HG02588 (cell line): ENCODE measurements at regions not wholly inside any gene's neighbourhood (a gene's known extent, or its start where the extent isn't known, plus 50 kb on each side); places are given as distances from the start of the nearest gene placed in this dataset.
"Not testable (repeated sequence)": the region's sequence is repeated elsewhere in the genome, so short reads cannot be mapped to it uniquely, and the experiment has no call there.

Experiments used
- ATAC-seq: cut with Tn5 transposase; IDR thresholded peaks from one replicate; pipeline ENCODE4 v1.9.1; 2021; ENCODE audit warnings: mild to moderate bottlenecking, moderate library complexity; ENCODE audit not compliant: unreplicated experiment

DNA sequence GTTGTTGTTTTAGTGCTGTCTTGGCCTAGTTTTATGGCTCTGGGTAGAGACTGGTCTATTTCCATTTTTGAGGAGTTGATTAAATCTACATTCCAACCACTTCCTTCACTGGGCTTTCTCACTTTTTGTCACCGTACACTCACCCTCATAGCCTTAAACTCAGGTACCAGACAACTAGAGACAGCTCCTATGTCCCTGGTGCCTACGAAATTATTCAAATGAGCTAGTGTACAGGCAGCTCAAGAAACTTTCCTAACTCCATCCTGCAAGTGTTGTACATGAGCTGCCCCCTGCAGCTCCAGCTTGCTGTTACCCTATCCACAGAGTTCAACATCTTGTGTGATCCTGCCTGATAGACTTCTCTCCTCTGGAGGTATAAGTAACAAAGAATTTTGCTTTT, 704.8 kb upstream of the RGS18 start:
- no peak for ATAC-seq

- ATAC-seq = no peak
These were observed 700.4 kb upstream of the RGS18 start for GRCh38 chr1:191457889-191458288.

- ATAC-seq = no peak
These were observed 698.0 kb upstream of the RGS18 start for GRCh38 chr1:191460234-191460633.

DNA sequence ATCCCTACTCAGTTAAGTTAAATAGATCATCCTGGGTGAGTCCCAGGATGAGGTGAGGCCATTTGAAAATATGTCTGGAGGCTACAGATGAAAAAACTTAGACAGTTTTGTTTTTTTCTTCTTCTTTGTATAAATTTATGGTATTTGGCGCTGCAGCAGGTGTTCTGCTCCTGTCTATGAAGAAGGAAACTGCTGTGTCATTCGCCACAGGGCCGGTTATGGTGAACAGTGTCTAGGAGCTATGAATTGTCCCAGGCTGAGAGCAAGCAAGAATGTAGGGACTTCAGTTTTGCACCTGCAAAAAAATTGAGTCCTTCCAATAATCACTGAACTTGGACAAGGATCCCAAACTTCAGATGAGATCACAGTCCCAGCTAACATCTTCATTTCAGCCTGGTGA, 674.3 kb upstream of the RGS18 start:
- ATAC-seq = no peak

DNA sequence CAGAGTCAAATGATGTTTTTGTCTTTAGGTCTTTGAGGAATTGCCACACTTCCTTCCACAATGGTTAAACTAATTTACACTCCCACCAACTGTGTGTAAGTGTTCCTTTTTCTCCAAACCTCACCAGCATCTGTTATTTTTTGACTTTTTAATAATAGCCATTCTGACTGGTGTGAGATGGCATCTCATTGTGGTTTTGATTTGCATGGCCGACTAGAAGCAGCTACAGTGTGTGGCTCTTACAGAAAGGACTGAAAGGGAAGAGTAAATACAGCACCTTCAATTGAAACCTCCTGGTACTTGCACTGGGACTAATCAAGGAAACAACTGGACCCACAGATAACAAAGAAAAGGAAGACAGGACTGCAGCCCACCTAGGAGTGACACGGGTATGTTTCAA, 668.0 kb upstream of the RGS18 start:
- no peak for ATAC-seq

DNA sequence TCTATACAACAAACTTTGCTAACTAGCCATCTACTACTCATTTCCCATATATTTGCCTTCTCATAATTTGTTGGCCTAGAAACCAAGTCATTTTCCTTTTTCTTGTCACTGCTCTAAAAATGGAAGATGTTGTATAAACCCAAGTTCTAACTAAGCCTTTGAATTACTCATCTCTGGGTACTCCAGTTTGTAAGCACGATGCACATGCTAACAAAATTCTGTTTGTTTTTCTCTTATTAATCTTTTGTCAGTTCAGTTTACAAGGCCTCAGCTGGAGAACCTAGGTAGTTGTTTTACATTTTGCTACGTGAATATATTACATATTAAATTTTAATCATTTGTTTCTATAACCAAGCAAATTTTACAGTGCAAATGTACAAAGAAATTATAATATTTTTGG, 663.2 kb upstream of the RGS18 start:
- ATAC-seq = no peak

GRCh38 chr1:191498318-191498717, 659.9 kb upstream of the RGS18 start:
- ATAC-seq = no peak

DNA sequence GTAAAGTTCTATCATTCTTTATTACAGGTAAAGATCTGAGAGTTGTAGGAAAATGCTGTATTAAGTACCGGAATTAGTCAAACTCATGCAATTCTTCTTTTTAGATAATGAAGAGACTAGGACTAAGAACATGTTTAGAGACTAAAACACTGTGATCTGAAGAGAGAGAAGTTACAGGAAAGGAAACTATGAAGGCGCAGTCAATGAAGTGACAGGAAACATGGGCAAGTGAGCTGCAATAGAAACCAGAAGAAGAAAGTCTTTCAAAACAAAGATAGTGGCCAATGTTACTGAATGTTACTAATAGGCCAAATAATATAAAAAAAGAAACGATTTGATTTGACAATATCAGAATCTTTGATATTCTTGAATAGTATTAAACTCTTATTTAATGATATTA, 659.4 kb upstream of the RGS18 start:
- ATAC-seq = no peak

DNA sequence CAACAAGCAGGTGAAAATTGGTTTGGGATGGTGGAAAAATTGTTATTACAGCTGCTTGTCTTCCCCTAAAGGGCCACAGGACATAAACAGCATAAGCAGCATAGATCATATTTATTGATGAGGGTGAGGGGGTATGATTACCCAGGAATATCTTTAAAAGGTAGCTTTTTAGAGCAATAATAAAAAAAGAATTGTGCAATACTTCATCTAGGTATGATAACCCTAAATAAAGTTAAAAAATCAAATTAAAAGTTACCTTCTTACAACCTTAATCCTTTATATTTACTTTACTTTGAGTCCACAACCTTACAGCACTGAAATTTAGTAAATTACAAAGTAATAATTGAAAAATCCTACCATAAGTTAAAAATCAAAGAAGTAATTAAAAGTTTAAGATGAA, 653.3 kb upstream of the RGS18 start:
- ATAC-seq = no peak

- no peak for ATAC-seq
These were observed 650.0 kb upstream of the RGS18 start for GRCh38 chr1:191508239-191508638.

DNA sequence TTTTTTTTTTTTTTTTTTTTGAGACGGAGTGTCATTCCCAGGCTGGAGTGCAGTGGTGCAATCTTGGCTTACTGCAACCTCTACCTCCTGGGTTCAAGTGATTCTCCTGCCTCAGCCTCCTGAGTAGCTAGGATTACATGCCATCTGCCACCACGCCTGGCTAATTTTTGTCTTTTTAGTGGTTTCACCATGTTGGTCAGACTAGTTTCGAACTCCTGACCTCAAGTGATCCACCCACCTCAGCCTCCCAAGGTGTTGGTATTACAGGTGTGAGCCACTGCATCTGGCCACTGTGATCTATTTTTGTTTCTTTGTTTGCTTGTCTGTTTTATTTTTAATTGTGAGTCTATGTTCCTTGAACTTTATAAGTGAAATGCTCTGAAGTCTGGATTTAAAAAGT, 646.8 kb upstream of the RGS18 start:
- ATAC-seq = not testable (repeated sequence)

- no peak for ATAC-seq
These were observed 640.4 kb upstream of the RGS18 start for GRCh38 chr1:191517826-191518225.

DNA sequence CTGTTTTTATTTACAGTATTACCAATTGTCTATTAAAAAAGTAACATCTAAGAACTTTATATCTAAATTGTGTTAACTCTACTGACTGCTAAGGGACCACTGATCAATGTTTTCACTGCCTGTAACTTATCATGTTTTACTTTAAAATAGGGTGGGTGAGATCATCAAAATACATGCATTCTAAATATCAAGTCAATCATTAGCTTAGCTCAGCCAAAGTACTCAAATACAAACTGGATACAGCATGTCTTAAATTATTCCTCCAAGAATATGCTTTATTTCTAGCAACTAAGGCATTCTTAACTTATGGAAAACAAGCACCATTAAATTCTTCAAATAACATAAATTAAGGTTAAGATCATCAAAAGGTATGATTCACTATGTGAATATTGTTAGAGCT, 638.7 kb upstream of the RGS18 start:
- ATAC-seq = no peak

DNA sequence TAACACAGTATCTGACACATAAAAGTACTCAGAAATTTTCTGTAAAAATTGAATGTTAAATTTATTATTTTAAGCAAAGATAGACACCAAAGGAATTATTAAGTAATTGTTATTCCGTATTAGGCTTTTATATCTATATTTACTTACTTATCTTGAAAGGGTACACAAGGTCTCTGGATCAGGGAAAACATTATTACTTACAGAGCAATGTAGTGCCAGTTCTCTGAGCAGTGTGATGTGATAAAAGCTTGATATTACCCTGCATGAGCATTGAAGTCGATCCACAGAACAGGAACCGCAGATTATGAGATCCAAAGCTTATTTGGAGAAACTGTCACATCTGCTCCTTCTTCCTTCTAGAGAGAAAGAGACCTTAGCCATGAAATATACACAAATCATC, 637.9 kb upstream of the RGS18 start:
- no peak for ATAC-seq

- ATAC-seq = not testable (repeated sequence)
These were observed 632.3 kb upstream of the RGS18 start for GRCh38 chr1:191525944-191526343.

GRCh38 chr1:191528275-191528674, 630.0 kb upstream of the RGS18 start:
- no peak for ATAC-seq

DNA sequence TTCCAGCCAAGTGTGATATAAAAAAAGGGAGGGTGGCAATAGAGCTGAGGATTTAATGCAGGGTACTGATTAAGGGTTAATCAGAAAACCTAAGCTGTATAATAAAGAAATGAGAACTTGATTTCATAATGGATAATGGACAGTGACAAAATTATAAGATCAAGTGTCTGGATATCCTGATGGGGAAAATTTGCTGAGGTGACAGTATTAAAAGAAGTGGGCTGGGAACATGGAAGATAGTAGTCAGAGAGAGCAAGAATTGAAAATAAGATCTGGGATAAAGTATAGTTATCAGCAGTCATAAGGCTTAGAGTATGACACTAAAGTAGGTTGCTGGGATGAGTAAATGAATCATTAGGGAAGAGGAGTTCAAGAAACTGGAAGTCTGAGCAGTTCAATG, 627.3 kb upstream of the RGS18 start:
- ATAC-seq = no peak

DNA sequence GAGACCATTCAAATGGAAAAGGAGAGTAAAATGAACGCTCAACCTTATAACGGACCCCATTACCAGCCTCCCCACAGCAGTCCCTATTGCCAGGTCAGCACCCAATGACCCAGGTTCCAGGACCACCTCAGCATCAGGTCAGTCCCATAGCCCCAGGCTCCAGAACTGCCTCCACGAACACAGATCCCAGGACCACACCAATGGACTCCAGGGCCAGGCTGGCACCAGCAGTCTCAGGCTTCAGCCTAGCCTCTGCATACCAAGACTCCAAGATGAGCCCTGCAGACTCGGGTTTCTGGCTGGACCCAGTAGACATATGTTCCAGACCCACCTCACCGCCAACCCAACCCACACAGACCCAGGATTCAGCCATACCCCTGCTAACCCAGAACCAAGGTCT, 625.0 kb upstream of the RGS18 start:
- no peak for ATAC-seq

DNA sequence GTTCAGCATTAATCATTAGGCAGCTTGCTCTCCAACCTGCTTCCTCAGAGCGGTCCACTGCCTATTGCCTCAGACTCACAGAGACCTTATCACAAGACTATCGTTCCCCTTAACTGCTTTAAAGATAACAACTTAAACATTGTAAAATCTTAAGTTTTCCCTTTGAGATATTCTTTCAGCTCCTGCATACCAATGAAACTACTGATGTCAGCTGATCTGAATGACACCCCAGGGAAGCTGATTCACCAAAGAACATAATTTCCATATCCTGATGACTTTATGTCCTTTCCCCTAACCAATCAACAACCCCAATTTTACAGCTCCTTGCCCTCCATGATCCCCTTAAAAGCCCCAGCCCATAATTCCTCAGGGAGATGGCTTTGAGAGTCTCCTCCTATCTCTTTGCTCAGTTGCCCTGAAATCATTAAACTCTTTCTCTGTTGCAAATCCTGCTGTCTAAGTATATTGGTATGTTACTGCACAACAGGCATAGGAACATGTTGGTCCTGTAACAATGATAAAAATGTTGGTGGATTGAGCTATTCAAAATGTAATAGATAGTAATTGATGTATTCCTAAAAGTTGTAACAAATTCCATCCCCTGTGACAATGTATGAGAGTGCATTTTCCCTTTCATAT, 621.4 kb upstream of the RGS18 start:
- no peak for ATAC-seq

DNA sequence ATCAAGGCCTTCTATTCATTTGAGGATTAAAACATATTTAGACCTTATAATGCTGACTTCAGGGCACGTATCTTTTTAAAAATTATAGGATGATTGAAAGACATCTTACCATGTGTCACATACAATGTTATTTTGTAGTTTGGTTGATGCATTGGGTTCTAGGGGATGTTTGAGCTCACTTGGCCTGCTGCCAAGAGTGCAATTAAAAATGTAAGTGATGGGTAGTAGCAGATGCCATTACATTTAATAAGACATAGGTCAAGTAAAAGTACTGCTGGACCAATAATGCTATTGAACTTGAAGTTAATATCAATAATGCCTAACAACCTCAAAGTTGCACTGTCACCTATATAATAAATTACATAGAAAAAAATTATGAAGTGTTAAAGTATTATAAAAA, 616.5 kb upstream of the RGS18 start:
- ATAC-seq = no peak

- ATAC-seq = no peak
These were observed 615.8 kb upstream of the RGS18 start for GRCh38 chr1:191542444-191542843.

DNA sequence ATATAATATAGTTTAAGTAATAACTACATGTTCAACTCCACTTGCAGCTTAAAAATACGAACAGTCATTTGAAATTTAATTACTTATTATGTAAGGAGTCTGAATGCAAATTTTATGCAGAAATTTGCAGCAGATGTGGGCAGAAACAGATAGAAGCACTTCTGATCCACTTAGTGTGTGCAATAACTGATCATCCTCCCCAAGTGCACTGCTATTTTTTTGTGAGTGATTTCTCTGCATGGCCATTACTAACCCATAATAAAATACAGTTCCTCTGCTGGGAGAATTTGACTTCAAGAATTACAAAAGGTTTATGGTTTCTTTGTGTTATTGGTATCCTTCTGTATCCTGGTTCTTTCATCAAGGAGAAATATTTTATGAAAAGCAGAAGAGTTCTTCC, 611.5 kb upstream of the RGS18 start:
- ATAC-seq = no peak

- ATAC-seq = no peak
These were observed 607.2 kb upstream of the RGS18 start for GRCh38 chr1:191551019-191551418.

GRCh38 chr1:191558379-191558778, 599.9 kb upstream of the RGS18 start:
- no peak for ATAC-seq
